GM18517 (cell line): ENCODE measurements at regions not wholly inside any gene's neighbourhood (a gene's known extent, or its start where the extent isn't known, plus 50 kb on each side); places are given as distances from the start of the nearest gene placed in this dataset.
A peak's percentile ranks its signal among the peaks of the same experiment; 100 is the strongest.
"Not testable (repeated sequence)": the region's sequence is repeated elsewhere in the genome, so short reads cannot be mapped to it uniquely, and the experiment has no call there.

ENCODE experiments used
- ATAC-seq: cut with Tn5 transposase; IDR thresholded peaks from one replicate; pipeline ENCODE4 v1.9.1; 2021; ENCODE audit warnings: mild to moderate bottlenecking, moderate library complexity; ENCODE audit not compliant: unreplicated experiment

DNA sequence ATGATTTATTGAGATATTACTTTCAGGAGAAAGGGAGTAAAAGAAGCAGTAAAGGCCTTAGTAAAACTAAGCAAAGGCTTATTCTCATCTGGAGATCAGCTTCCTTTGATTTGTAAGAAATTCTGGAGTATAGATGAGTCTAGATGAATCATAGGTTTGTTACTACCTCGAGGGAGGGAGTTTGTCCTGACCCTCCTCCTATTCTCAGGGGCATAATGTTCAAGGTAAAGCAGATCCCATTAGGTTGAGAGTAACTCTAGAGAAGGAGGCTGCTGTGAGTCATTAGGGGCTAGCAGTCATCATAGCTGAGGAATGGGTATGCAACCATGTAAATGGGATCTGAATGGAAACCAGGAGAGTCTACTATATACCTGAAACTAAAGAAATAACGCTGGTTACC lies 155.5 kb upstream of the MOCS2 start:
- ATAC-seq = no peak

DNA sequence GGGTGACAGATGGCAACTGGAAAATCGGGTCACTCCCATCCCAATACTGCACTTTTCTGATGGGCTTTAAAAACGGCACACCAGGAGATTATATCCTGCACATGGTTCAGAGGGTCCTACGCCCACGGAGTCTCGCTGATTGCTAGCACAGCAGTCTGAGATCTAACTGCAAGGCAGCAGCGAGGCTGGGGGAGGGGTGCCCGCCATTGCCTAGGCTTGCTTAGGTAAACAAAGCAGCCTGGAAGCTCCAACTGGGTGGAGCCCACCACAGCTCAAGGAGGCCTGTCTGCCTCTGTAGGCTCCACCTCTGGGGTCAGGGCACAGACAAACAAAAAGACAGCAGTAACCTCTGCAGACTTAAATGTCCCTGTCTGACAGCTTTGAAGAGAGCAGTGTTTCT lies 158.7 kb upstream of the MOCS2 start:
- not testable (repeated sequence) for ATAC-seq

DNA sequence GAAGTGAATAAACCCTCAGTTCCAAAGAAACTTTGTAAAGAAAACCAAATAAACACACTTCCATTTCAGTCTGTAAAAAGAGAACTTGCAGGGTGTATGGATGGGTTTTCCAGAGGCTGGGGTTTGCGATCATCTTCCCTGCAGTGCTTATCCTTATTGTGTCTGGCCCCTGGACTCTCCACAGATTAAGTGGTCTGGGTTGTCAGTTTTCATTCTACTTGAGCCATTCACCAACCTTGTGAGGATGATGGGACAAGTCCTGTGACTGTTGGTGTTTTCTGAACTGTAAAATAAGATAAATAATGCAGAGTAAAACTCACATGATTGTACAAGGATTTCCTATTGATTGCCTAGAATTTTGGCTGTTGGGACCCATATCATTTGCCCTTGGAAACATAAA lies 166.1 kb upstream of the MOCS2 start:
- ATAC-seq = no peak

DNA sequence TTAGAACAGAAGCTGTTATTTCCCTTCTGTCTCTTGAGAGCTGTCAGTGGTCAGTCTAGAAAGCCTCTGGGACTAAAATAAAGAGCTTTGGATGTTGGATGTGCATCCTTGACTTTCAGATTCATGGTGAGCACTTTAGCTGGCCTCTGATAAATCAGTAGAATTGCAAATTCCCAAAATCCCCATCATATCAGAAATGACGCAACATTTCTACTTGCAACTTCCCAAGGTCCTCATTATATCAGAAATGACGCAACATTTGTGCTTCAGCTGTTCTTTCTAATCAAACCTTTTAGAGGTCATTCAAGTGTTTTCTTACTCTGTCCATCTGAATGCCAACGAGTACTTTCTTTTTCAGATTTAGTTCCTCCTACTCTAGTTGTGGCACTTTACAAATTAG lies 167.3 kb upstream of the MOCS2 start:
- no peak for ATAC-seq

DNA sequence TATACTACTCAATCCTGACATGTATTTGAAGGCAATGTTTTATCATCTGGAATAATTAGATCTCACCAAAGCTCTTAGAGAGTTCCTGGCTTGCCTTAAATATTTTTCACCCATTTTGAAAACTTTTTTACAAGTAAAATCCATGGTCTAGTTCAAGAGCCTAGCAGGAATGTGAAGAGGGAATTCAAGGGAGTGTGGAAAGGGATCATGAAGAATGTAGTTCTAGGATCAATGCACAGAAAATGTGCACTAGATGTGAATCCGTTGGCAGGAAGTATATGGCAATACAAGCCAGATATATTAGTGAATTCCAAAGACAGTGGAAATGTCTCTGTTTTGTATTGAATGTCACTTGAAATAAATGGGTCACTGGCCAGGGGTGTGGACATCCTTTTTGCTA lies 167.9 kb upstream of the MOCS2 start:
- no peak for ATAC-seq

DNA sequence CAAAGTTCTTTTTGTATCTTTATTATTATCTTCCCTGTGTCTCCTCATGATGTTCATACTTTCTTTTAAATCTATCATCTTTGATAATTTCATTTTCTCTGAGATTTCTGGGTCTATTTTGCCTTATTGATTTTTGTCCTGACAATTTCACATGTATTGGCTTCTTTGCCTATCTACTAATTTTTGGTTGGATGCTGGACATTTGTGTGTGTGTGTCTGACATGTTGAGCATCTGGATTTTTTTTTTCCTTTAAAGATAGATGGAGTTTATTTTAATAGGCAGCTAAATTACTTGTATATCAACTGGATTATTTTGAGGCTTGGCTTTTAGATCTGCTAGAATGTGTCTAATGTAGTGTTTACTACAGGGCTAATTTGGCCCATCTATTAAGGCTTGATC lies 178.0 kb upstream of the MOCS2 start:
- ATAC-seq = no peak

DNA sequence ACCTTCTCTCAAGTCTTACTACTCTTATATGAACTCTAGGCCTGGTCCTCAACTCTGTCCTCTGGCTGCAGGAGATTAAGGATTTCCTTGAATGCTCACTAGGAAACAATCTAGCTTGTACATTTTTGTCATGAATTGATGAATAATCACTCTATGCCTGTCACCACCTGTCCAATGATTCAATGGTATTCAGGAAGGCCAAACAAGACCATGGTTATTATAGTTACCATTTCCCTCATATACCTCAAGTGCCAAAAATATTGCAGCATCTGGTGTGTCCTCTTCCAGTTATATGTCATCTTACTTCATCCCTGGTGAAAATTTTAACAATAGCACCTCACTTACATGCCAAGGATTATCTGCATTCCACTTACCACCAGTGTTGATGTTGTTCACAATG lies 179.0 kb upstream of the MOCS2 start:
- no peak for ATAC-seq

DNA sequence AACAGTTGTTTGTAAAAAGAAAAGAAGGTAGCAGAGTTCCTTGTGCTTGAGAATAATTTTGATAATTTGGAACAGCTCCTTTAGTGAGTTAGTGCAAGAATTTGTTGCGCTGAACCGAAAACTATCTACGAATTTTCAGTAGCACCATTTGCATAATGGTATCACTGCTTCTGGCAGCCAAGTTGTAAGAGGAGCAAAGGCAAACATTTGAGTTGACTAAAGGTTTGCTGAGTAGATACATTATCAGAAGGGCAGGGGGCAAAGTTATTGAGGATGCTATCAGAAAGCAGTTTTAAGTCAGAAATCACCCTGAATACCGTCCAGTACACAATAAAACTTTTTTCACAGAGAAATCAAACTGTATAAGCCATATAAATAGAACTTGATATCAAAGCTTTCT lies 181.5 kb upstream of the MOCS2 start:
- ATAC-seq = no peak

DNA sequence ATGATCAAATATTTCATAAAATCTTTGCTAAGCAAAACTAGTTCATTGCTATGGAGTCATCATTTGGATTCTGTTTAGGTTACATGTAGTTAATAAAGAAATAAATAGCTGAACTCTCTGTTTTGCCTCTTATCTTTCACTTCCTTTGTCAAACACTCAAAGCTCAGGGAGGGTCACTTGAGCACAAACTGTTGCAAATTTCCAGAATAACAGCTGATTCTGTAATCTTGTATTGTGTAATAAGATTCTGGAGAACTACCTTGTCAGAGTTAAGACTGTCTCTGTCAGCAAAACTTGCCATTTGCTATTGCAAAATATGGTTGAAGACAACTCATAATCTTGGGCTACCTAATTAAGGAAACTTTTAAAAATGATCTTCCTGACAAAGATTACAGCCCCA lies 182.0 kb upstream of the MOCS2 start:
- ATAC-seq = no peak

DNA sequence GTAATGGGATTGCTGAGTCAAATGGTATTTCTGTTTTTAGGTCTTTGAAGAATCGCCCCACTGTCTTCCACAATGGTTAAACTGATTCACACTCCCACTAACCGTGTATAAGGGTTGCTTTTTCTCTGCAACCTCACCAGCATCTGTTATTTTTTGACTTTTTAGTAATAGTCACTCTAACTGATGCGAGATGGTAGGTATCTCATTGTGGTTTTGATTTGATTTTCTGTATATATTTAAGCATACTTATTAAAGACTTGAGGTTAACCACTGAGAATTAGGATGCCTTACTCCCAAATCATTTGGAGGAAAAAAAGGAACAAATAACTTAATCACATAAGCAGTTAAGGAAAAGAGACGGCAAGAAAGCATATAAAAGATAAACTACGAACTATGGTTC lies 181.6 kb upstream of the FST start:
- no peak for ATAC-seq

DNA sequence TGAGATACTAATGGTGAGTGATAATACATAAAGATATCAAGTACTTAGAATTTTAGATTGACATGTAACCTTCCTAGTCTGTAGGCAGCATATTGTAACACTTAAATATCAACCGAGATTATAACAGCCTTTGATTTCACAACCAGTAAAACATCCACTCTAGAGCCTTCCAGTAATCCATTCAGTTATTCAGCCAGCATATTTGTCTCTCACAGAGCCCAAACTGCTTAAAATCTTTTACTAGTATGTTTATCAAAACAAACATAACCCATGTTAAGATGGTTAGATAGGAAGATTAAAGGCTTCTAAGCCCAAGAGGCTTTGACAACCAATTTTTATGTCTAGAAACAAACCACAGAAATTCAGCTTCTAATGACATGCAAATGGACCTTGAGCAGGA lies 177.9 kb upstream of the FST start:
- no peak for ATAC-seq

DNA sequence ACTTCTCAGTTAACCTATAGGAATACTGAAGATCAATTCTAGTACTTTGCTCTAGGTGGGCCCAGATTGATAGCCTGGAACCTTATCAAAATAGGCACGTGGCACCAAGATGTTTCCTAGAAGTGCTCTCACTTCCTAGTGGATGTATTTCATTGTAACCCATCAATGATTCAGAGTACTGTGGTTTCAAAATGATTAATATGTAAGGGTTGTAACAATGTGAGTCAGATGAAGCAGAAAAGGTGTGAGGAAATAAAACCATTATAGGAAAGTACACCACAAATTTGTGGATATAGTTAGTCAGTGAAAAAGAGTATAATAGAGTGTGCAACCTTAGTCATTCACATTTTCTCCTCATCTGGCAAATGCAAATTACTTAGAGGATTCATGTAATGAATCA lies 177.3 kb upstream of the FST start:
- ATAC-seq = no peak

DNA sequence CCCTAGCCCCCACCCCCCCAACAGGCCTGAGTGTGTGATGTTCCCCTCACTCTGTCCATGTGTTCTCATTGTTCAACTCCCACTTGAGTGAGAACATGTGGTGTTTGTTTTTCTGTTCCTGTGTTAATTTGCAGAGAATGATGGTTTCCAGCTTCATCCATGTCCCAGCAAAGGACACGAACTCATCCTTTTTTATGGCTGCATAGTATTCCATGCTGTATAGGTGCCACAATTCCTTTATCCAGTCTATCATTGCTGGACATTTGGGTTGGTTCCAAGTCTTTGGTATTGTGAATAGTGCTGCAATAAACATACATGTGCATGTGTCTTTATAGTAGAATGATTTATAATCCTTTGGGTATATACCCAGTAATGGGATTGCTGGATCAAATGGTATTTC lies 175.1 kb upstream of the FST start:
- ATAC-seq = not testable (repeated sequence)

DNA sequence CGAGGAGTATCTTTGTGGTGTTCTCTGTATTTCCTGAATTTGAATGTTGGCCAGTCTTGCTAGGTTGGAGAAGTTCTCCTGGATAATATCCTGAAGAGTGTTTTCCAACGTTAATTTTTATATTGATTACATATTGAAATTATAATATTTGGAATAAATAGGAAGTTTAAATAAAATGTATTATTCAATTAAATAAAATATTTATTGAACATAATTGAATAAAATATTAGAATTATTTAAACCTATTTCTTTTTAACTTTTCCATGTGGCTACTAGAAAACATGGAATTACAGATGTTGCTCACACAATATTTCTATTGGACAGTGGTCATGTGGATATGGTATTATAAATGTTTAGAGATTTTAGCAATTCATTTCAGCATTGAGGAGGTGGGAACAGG lies 170.8 kb upstream of the FST start:
- ATAC-seq = no peak

DNA sequence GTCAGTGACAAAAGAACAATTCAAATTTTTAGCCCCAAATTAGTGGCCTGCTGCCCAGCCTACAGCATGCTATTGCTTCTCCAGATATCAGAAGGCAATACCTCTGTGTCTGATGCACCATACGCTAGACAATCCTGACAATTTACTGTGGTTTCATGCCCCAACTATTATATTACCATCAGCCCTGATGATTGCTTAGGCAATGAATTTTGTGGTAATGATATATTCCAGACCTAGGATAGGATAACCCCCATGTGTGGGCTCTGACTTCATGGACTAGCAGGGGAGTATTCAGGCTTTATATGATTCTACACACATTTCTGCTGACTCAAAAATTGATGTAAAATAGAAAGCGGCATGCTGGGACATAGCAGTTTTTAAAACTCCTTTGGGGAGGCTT lies 168.7 kb upstream of the FST start:
- no peak for ATAC-seq

DNA sequence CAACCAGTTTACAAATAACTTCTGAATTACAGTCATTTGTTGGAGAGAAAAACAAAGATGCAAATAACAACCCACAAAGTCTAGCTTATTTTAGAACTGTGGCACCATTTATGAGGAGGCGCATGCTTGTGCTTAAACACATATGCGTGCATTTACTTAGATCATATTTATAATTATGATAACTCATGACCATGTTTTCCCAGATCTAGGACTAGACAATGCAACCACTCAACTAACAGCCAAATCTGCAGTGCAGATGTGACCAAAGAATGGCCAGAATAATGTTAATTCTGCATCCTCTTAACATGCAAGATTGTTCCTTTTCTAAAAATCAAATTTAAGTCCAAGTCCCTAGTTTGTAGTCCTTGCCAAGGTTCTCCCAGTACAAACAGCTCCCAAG lies 167.3 kb upstream of the FST start:
- ATAC-seq = no peak

DNA sequence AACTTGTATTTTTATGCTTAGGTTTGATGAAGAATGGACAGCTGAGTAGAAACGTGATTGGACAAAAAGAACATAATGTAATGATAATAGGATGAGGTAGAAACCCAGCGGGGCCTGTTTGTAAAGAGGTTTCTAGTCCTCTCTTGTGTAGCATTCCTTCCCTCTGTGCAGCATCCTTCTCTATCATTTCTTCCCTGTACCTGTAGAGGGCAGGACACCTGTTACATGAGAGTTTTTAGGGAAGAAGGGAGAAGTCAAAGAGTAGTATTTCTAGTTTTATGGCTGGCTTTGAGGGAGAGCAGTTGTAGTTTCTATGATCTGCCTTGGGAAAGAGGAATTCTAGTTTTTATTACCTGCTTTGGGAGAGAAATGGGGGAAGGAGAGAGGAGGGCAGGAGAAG lies 162.1 kb upstream of the FST start:
- ATAC-seq = no peak

DNA sequence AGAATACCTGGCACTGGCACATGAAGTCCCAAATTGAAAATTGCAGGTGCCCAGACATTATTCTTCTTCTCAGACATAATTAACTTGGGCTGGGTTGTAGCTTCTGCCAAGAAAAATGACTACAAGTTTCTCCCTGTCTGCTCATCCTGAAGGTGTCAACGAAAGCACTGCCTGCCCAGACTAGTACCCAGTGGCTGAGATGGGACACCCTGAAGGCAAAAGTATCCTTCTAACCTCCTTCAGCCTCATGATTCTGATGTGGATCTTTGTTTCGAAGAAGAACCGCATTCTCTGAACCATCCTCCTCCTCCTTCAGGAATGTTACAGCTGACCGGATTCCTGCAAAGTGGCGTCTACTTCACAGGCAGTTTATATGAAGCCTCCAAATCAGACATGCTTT lies 161.1 kb upstream of the FST start:
- no peak for ATAC-seq

DNA sequence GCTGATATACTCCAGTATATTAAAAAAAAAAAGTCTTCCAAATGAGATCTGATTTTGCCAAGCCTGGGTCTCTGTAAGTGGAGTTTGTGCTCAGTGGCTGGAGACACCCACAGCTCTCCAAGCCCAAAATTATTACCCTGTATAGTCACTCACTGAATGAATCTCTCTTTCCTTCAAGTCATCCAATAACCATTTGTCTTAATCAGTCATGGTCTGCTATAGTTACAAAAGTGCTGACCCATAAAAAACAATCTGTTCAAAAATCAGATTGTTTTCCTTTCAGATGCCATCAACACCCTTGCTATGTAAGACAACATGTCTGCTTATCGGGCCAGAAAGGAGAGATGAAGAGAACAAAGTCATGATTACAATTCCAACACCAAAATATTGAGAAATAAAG lies 159.4 kb upstream of the FST start:
- ATAC-seq = no peak

DNA sequence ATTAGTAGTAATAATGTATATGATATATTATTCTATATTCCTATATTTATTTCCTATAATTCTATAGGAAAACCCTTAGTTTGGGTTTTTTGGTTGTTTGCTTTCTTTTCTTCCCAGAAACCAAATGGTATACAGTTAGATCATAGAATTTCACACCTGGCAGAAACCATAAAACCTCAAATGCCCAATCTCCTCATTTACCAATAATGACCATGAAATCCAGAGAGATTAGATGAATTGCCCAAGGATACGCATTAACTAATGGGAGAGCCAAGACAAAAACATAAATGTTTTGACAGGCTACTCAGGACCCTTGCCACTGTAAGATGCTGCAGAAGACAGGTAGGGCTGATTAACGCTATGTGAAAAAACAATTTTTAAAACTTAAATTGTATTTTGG lies 158.7 kb upstream of the FST start:
- no peak for ATAC-seq

DNA sequence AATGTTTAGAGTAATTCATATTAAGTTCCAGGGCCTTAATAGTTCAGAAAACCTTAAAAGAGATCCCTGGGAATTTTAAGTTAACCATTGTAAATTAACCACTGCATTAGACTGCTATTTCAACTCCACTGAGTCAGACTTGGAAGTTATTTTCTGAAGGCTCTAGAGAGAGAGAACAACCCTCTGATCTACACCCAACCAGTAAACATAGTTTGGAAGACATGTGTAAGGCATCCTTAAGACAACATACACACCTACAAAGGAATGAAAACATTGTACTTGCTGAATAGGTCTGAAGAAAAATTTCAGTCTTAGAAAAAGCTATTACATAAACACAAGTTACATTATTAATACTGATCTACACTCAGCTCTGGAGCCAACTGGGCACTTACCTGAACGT lies 158.2 kb upstream of the FST start:
- no peak for ATAC-seq

DNA sequence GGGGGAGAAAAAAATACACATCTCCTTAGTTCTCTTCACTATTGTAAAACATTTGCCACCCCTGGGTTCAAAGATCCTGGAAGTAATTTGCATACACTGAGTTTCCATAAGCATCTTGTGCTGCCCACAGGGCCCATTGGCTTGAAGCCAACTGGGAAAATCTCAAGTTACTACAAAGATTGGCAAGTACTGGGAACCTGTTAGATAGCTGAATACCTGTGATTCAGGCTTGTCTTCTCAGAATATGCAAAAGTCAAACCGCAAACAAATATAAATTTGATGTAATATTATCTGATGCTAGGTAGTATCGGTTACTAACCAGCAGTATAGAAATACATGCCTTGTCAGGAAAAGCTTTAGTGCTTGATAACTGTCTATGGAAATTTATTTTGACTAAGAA lies 156.9 kb upstream of the FST start:
- no peak for ATAC-seq

DNA sequence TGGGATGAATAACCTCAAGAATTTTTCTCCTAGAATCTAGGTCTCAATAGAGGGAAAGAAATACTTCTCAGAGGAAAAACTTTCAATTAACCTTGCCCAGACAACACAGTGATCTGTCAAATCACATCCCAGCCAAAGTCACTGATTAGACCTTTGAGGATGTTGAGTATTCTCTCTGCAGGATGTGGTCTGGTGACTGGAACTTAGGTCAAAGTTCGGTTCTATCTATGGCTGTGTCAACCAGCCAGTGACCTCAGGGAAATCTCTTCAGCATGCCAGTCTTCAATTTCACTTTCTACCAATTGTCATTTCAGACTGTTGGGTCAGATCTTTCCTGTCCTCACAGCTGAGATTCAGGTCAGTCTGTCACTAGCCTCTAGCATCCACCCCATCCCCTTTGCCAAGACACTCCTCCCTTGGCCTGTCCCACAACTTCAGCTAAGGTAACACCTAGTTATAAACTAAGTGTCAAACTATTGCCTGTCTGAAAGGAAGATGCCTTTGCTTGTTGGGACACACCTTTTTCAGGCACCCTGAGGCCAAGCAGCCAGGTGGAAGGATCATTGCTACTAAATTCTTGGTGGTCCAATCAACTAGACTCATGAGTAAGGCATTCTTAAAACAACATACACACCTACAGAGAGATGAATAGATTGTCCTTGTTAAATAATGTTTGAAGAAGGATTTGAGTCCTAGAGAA lies 156.3 kb upstream of the FST start:
- peak; percentile 95 for ATAC-seq
